BJ (cell line): ENCODE measurements at regions not wholly inside any gene's neighbourhood (a gene's known extent, or its start where the extent isn't known, plus 50 kb on each side); places are given as distances from the start of the nearest gene placed in this dataset.

Experiments used
- CTCF ChIA-PET: fragments of 350-600 bp; formaldehyde crosslinking; extraction: SDS; loops from one replicate; lab custom pipeline; 2021; ENCODE audit warnings: antibody characterized with exemption, inconsistent platforms; lab: Yijun Ruan, JAX
- POLR2A ChIA-PET: fragments of 300-600 bp; sonication (Branson Sonifier 250); formaldehyde crosslinking; extraction: SDS; loops from one replicate; lab custom pipeline; 2021; ENCODE audit warnings: antibody characterized with exemption; lab: Charles Lee
- DNase-seq: peaks from one replicate; pipeline ENCODE4 v3.0.0-alpha.2; 2011; ENCODE audit warnings: low read depth
- H3K27me3 ChIP-seq: 2 replicates; pipeline ENCODE4 v1.6.0; 2011; ENCODE audit warnings: low read length; ENCODE audit not compliant: control insufficient read depth, insufficient read depth
- H3K36me3 ChIP-seq: 2 replicates; pipeline ENCODE4 v1.5.1; 2011; ENCODE audit warnings: low read length; ENCODE audit not compliant: control insufficient read depth, insufficient read depth
- H3K4me3 ChIP-seq: 2 replicates; pipeline ENCODE4 v1.5.1; 2011; ENCODE audit warnings: low read depth, mild to moderate bottlenecking, control low read depth, low read length
- TF ChIP-seq, protein P1 (sequence below): IDR thresholded peaks from 2 replicates; pipeline ENCODE4 v1.5.1; 2011; ENCODE audit warnings: low read depth, mild to moderate bottlenecking, control low read depth, inconsistent platforms, low read length, moderate library complexity; ENCODE audit not compliant: insufficient read depth

- Histone ChIP-seq H3K27me3 (no peaks in the 10 kb centered on the region), H3K4me3 (no peak overlapping the region), H3K36me3 (no peaks in the 10 kb centered on the region)
- ChIA-PET CTCF (no interaction called here), POLR2A (no interaction called here)
- DNase-seq: no peak
- TF ChIP-seq, protein P1, sequence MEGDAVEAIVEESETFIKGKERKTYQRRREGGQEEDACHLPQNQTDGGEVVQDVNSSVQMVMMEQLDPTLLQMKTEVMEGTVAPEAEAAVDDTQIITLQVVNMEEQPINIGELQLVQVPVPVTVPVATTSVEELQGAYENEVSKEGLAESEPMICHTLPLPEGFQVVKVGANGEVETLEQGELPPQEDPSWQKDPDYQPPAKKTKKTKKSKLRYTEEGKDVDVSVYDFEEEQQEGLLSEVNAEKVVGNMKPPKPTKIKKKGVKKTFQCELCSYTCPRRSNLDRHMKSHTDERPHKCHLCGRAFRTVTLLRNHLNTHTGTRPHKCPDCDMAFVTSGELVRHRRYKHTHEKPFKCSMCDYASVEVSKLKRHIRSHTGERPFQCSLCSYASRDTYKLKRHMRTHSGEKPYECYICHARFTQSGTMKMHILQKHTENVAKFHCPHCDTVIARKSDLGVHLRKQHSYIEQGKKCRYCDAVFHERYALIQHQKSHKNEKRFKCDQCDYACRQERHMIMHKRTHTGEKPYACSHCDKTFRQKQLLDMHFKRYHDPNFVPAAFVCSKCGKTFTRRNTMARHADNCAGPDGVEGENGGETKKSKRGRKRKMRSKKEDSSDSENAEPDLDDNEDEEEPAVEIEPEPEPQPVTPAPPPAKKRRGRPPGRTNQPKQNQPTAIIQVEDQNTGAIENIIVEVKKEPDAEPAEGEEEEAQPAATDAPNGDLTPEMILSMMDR: no peak
These were observed 206.4 kb upstream of the JADE1 start for GRCh38 chr4:128603081-128603480.

DNA sequence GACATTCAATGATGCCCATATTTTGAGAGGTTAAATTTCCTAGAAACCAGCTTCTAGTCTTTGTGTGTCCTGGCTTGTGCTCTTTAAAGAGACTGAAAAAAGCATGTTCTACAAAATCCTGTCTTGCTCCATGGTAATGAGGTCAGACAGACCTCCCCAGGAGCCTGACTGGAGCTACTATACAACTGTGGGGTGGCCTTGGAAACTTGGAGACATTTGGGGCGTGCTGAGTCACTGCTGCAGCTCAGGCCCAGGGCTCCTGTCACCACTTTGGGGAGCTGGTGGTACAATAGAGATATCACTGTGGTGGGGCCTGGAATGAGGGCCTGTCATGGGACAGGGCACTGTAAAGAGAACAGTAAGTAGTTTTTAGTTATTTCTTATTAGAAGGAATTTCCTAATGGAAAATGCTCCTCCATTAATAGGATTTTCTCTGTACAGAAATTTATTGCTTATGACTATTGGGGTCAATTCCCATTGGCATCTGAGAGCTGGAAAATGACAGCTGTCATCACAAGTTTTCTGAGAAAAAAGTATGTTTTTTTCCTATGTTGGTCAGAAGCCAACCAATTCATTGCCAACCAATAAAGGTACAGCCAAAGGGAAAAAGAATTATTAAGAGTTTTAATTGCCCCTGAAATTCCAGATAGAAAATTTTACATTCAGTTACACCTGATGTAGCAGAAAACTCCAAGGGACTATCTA is 207.4 kb upstream of the JADE1 start:
- ChIA-PET CTCF (interaction anchor here (0.5 to 1.5 kb wide), 5 partner anchors 9 to 148 kb away, joined by 3 to 5 read pairs (median 3); no protein-coding TSS in a partner anchor), POLR2A (no interaction called here)
- DNase-seq: no peak

DNA sequence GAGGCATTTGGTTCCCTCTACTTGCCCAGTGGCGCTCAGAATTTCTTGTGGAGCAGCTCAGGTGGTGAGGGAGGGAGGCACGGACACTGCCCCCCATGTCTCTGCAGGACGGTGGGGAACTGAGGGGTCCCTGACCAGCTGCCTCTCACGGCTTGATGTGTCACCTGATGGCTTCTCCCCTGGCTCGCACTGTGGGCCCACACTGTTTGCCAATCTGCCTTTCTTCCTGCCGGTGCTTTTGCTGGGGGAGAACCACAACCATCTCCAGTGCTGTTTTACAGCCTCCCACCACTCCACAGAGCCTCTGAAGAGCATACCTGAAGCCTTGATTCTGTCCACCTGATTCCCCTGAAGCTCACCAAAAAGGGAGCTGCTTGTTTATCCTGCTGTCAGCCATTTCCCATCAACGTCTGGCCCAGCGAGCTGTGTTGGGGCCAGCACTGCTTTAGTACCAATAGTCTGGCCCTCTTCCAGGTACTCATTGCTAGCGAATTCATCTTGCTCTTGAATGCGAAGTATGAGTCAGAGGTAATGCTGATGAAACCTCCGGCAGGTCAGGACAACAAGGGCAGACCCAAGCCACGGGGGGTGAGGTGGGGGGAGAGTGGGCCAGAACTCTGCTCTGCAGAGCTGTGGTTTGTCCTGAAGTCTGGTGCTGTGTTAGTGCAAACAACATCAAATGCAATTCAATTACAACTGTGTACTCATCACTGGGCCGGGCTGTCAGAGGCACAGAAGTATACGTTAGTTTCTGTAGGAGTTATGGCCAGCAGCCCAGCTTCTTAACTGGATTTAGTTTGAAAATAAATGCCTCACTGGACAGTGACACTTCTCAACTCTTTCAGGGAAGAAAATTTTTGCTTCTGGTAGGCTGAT is 208.3 kb upstream of the JADE1 start:
- TF ChIP-seq, protein P1: no peak

More for the DNA sequence above, 207.4 kb upstream of the JADE1 start:
- Histone ChIP-seq H3K36me3 (no peaks in the 10 kb centered on the region), H3K27me3 (no peaks in the 10 kb centered on the region), H3K4me3 (no peak overlapping the region)
- TF ChIP-seq, protein P1: no peak

DNA sequence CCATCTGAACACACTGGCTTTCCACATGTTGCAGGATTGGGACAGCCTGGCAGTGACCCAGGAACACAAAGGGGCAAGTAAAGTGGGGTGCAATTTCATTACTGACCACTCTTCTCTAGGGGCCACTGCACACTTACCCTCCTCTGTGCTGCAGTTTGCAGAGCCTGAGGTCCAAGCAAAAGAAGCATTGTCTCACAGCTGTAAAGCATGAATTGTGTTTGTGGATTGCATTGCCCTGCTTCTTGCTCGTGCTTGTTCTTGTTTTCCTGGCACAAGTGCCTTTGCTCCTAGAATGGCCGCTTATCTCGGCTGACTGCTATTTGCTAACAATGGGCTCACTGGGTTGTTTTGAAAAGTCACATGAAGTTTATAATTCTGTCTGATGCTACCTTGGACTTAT is 209.1 kb upstream of the JADE1 start:
- no peak for DNase-seq
- no peaks in the 10 kb centered on the region for H3K36me3 ChIP-seq
- ChIA-PET CTCF (interaction anchor here (0.8 to 1.5 kb wide), 2 partner anchors 17 to 146 kb away, joined by 3 to 4 read pairs; no protein-coding TSS in a partner anchor), POLR2A (no interaction called here)
- H3K4me3 ChIP-seq: no peak overlapping the region
- no peaks in the 10 kb centered on the region for H3K27me3 ChIP-seq
- TF ChIP-seq, protein P1: no peak

More for the DNA sequence above, 208.3 kb upstream of the JADE1 start:
- H3K27me3 ChIP-seq: no peaks in the 10 kb centered on the region
- H3K4me3 ChIP-seq: no peak overlapping the region
- peak; percentile 31 for DNase-seq
- CTCF ChIA-PET: interaction anchor here (0.5 to 1.5 kb wide), 5 partner anchors 8 to 147 kb away, joined by 3 to 5 read pairs (median 3); no protein-coding TSS in a partner anchor
- H3K36me3 ChIP-seq: no peaks in the 10 kb centered on the region
- POLR2A ChIA-PET: no interaction called here

- TF ChIP-seq, protein P1: no peak
- no peak for DNase-seq
- CTCF ChIA-PET: interaction anchor here (0.6 to 2.5 kb wide), 4 partner anchors 10 to 178 kb away, joined by 3 to 6 read pairs (median 3); no protein-coding TSS in a partner anchor
- POLR2A ChIA-PET: no interaction called here
- no peak overlapping the region for H3K4me3 ChIP-seq
- H3K27me3 ChIP-seq: no peaks in the 10 kb centered on the region
- no peaks in the 10 kb centered on the region for H3K36me3 ChIP-seq
These were observed 212.0 kb upstream of the JADE1 start for GRCh38 chr4:128597500-128597899.
